GM12878 (cell line): ENCODE measurements at regions not wholly inside any gene's neighbourhood (a gene's known extent, or its start where the extent isn't known, plus 50 kb on each side); places are given as distances from the start of the nearest gene placed in this dataset.

Experiments
- BHLHE40 ChIP-seq, 2 experiments: fragments of 450-650 bp in 1 of 2; IDR thresholded peaks; 2 replicates each; pipeline ENCODE4 v1.6.1; 2011 to 2017; ENCODE audit warnings: low read depth in 2 of 2, borderline replicate concordance in 1 of 2, improper control_type of control experiment in 1 of 2, low read length in 1 of 2, mild to moderate bottlenecking in 1 of 2
- CBFB ChIP-seq: IDR thresholded peaks from 2 replicates; pipeline ENCODE4 v1.6.1; 2016; ENCODE audit warnings: antibody characterized with exemption, low read depth
- EP300 ChIP-seq, 2 experiments: fragments of 150-350 bp in 1 of 2; IDR thresholded peaks; 2 replicates each; pipeline ENCODE4 v1.6.1; 2011 to 2012; ENCODE audit warnings: low read depth in 2 of 2, low read length in 2 of 2, borderline replicate concordance in 1 of 2, improper control_type of control experiment in 1 of 2, inconsistent platforms in 1 of 2; ENCODE audit not compliant: control insufficient read depth in 1 of 2
- EZH2 ChIP-seq: IDR thresholded peaks from 2 replicates; pipeline ENCODE4 v1.6.1; 2012; ENCODE audit warnings: low read depth, mild to moderate bottlenecking, control low read depth, inconsistent platforms, low read length, borderline replicate concordance; ENCODE audit not compliant: control insufficient read depth
- MXI1 ChIP-seq: fragments of 150-350 bp; IDR thresholded peaks from 2 replicates; pipeline ENCODE4 v1.6.1; 2011; ENCODE audit warnings: low read depth, mild to moderate bottlenecking, inconsistent platforms, low read length, improper control_type of control experiment
- RAD21 ChIP-seq: IDR thresholded peaks from 2 replicates; pipeline ENCODE4 v1.6.1; 2011; ENCODE audit warnings: mild to moderate bottlenecking, low read depth, low read length, moderate library complexity; ENCODE audit not compliant: insufficient read depth
- SMAD1 ChIP-seq: fragments of 450-650 bp; IDR thresholded peaks from 2 replicates; pipeline ENCODE4 v1.6.1; 2018; ENCODE audit warnings: mild to moderate bottlenecking, low read depth; ENCODE audit not compliant: partially characterized antibody
- SUZ12 ChIP-seq: fragments of 200-600 bp; sonication (generic); IDR thresholded peaks from one replicate; pipeline ENCODE4 v1.6.1; 2018; ENCODE audit warnings: antibody characterized with exemption, mild to moderate bottlenecking; ENCODE audit not compliant: unreplicated experiment
- TBL1XR1 ChIP-seq: IDR thresholded peaks from 2 replicates; pipeline ENCODE4 v1.6.1; 2012; ENCODE audit warnings: low read depth, low read length, improper control_type of control experiment
- USF2 ChIP-seq: IDR thresholded peaks from 2 replicates; pipeline ENCODE4 v1.6.1; 2011; ENCODE audit warnings: low read depth, low read length, improper control_type of control experiment, borderline replicate concordance
- ZBTB11 ChIP-seq: fragments of 450-650 bp; formaldehyde crosslinking; IDR thresholded peaks from 2 replicates; pipeline ENCODE4 v1.5.0; 2022; ENCODE audit warnings: mild to moderate bottlenecking, missing genetic modification characterization
- TF ChIP-seq, protein P1 (sequence below), 3 experiments: IDR thresholded peaks in 2 of 3; conservative IDR thresholded peaks in 1 of 3; 2 replicates each; pipeline ENCODE4 v1.5.1; 2011; ENCODE audit warnings: low read depth in 3 of 3, low read length in 3 of 3, mild to moderate bottlenecking in 3 of 3, control low read depth in 2 of 3, moderate library complexity in 2 of 3, inconsistent platforms in 1 of 3, mixed read lengths in 1 of 3; ENCODE audit not compliant: control insufficient read depth in 2 of 3, insufficient read depth in 1 of 3; ENCODE audit errors: extremely low read depth in 1 of 3
- TF ChIP-seq, protein P2 (sequence below): IDR thresholded peaks from 2 replicates; pipeline ENCODE4 v1.6.1; 2012; ENCODE audit warnings: mild to moderate bottlenecking, low read depth, low read length

- TF ChIP-seq TBL1XR1 (no peak), SUZ12 (no peak), EZH2 (no peak), BHLHE40 (IDR thresholded peaks at IDR 0.05; ENCODE audit: borderline replicate concordance in 1 of 2, low read depth in 2 of 2, low read length in 1 of 2) (no peak), RAD21 (no peak), EP300 (IDR thresholded peaks at IDR 0.05; ENCODE audit: borderline replicate concordance in 1 of 2, control insufficient read depth in 1 of 2, low read depth in 2 of 2, low read length in 2 of 2) (no peak), USF2 (no peak), SMAD1 (no peak), ZBTB11 (CRISPR knock-in tag) (no peak), CBFB (no peak), MXI1 (no peak)
- TF ChIP-seq, protein P1, sequence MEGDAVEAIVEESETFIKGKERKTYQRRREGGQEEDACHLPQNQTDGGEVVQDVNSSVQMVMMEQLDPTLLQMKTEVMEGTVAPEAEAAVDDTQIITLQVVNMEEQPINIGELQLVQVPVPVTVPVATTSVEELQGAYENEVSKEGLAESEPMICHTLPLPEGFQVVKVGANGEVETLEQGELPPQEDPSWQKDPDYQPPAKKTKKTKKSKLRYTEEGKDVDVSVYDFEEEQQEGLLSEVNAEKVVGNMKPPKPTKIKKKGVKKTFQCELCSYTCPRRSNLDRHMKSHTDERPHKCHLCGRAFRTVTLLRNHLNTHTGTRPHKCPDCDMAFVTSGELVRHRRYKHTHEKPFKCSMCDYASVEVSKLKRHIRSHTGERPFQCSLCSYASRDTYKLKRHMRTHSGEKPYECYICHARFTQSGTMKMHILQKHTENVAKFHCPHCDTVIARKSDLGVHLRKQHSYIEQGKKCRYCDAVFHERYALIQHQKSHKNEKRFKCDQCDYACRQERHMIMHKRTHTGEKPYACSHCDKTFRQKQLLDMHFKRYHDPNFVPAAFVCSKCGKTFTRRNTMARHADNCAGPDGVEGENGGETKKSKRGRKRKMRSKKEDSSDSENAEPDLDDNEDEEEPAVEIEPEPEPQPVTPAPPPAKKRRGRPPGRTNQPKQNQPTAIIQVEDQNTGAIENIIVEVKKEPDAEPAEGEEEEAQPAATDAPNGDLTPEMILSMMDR (IDR thresholded peaks at IDR 0.05 in 2 of 3, conservative IDR thresholded peaks at IDR 0.05 in 1 of 3; ENCODE audit: control insufficient read depth in 2 of 3, extremely low read depth in 1 of 3, insufficient read depth in 1 of 3, low read depth in 3 of 3, low read length in 3 of 3), result no peak
- TF ChIP-seq, protein P2, sequence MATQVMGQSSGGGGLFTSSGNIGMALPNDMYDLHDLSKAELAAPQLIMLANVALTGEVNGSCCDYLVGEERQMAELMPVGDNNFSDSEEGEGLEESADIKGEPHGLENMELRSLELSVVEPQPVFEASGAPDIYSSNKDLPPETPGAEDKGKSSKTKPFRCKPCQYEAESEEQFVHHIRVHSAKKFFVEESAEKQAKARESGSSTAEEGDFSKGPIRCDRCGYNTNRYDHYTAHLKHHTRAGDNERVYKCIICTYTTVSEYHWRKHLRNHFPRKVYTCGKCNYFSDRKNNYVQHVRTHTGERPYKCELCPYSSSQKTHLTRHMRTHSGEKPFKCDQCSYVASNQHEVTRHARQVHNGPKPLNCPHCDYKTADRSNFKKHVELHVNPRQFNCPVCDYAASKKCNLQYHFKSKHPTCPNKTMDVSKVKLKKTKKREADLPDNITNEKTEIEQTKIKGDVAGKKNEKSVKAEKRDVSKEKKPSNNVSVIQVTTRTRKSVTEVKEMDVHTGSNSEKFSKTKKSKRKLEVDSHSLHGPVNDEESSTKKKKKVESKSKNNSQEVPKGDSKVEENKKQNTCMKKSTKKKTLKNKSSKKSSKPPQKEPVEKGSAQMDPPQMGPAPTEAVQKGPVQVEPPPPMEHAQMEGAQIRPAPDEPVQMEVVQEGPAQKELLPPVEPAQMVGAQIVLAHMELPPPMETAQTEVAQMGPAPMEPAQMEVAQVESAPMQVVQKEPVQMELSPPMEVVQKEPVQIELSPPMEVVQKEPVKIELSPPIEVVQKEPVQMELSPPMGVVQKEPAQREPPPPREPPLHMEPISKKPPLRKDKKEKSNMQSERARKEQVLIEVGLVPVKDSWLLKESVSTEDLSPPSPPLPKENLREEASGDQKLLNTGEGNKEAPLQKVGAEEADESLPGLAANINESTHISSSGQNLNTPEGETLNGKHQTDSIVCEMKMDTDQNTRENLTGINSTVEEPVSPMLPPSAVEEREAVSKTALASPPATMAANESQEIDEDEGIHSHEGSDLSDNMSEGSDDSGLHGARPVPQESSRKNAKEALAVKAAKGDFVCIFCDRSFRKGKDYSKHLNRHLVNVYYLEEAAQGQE, result no peak
Observed at GRCh38 chr12:115506822-115507559, 770.5 kb downstream of the MED13L start.
